Esophagus muscularis mucosa (tissue), 3 donors: ENCODE measurements at regions not wholly inside any gene's neighbourhood (a gene's known extent, or its start where the extent isn't known, plus 50 kb on each side); places are given as distances from the start of the nearest gene placed in this dataset.
"Not testable (repeated sequence)": the region's sequence is repeated elsewhere in the genome, so short reads cannot be mapped to it uniquely, and the experiment has no call there.

Experiments
- CTCF ChIP-seq, 3 experiments: fragments of 200-600 bp in 2 of 3; fragments of 450-650 bp in 1 of 3; sonication (generic) in 2 of 3; IDR thresholded peaks; one replicate each; pipeline ENCODE4 v1.5.1; 2017 to 2019; ENCODE audit warnings: antibody characterized with exemption in 3 of 3, mild to moderate bottlenecking in 2 of 3, moderate library complexity in 1 of 3
- EP300 ChIP-seq: sonication (generic); formaldehyde crosslinking; IDR thresholded peaks from one replicate; pipeline ENCODE4 v1.6.1; 2017; ENCODE audit warnings: antibody characterized with exemption

GRCh38 chr5:85994653-85995052, 623.1 kb upstream of the COX7C start:
- not testable (repeated sequence) for TF ChIP-seq CTCF (IDR thresholded peaks at IDR 0.05); EP300
